ENCODE measurements at regions not wholly inside any gene's neighbourhood (a gene's known extent, or its start where the extent isn't known, plus 50 kb on each side); places are given as distances from the start of the nearest gene placed in this dataset.

- no peaks in the 10 kb centered on the region for H3K4me1 ChIP-seq (ENCODE audit: low read length)
- no peaks in the 10 kb centered on the region for H3K27me3 ChIP-seq (ENCODE audit: low read depth, low read length)
- H3K9me3 ChIP-seq (ENCODE audit: insufficient read depth, low read length): no peaks in the 10 kb centered on the region
- H3K36me3 ChIP-seq (replicated peaks; ENCODE audit: low read depth, low read length): no peaks in the 10 kb centered on the region
- H3K79me2 ChIP-seq (ENCODE audit: low read length): no peaks in the 10 kb centered on the region
- H3K4me3 ChIP-seq (ENCODE audit: low read length): no peak overlapping the region
- no peak overlapping the region for H2AFZ ChIP-seq (ENCODE audit: low read depth, low read length)
- no peaks in the 10 kb centered on the region for H4K20me1 ChIP-seq (ENCODE audit: insufficient read depth, low read length)
- H3K27ac ChIP-seq (ENCODE audit: low read length): no peak overlapping the region
- H3K4me2 ChIP-seq (ENCODE audit: low read length): no peak overlapping the region
- H3K9ac ChIP-seq (ENCODE audit: low read length): no peak overlapping the region
- TF ChIP-seq CTCF (IDR thresholded peaks at IDR 0.05; ENCODE audit: low read depth, low read length): no peak
- no peak for TF ChIP-seq EZH2phosphoT487 (IDR thresholded peaks at IDR 0.05; ENCODE audit: low read depth)
Measured at GRCh38 chr5:33184367-33184766, 256.4 kb upstream of the TARS1 start.

GRCh38 chr5:33188089-33188488 is 252.7 kb upstream of the TARS1 start:
- TF ChIP-seq CTCF (IDR thresholded peaks at IDR 0.05; ENCODE audit: low read depth, low read length): no peak
- TF ChIP-seq EZH2phosphoT487 (IDR thresholded peaks at IDR 0.05; ENCODE audit: low read depth): no peak

GRCh38 chr5:33194914-33195313 is 245.9 kb upstream of the TARS1 start:
- Histone ChIP-seq H3K79me2 (ENCODE audit: low read length) (no peaks in the 10 kb centered on the region), H3K9ac (ENCODE audit: low read length) (no peak overlapping the region), H2AFZ (ENCODE audit: low read depth, low read length) (no peak overlapping the region), H3K27me3 (ENCODE audit: low read depth, low read length) (no peaks in the 10 kb centered on the region), H4K20me1 (ENCODE audit: insufficient read depth, low read length) (no peaks in the 10 kb centered on the region), H3K4me3 (ENCODE audit: low read length) (no peak overlapping the region), H3K36me3 (replicated peaks; ENCODE audit: low read depth, low read length) (no peaks in the 10 kb centered on the region), H3K9me3 (ENCODE audit: insufficient read depth, low read length) (no peaks in the 10 kb centered on the region), H3K4me2 (ENCODE audit: low read length) (no peak overlapping the region), H3K4me1 (ENCODE audit: low read length) (no peaks in the 10 kb centered on the region), H3K27ac (ENCODE audit: low read length) (no peak overlapping the region)
- TF ChIP-seq CTCF (IDR thresholded peaks at IDR 0.05; ENCODE audit: low read depth, low read length) (no peak), EZH2phosphoT487 (IDR thresholded peaks at IDR 0.05; ENCODE audit: low read depth) (no peak)

More at GRCh38 chr5:33188089-33188488, 252.7 kb upstream of the TARS1 start:
- Histone ChIP-seq H3K4me1 (ENCODE audit: low read length) (no peaks in the 10 kb centered on the region), H3K36me3 (replicated peaks; ENCODE audit: low read depth, low read length) (no peaks in the 10 kb centered on the region), H3K4me2 (ENCODE audit: low read length) (no peak overlapping the region), H3K4me3 (ENCODE audit: low read length) (no peak overlapping the region), H3K27ac (ENCODE audit: low read length) (no peak overlapping the region), H3K9me3 (ENCODE audit: insufficient read depth, low read length) (no peaks in the 10 kb centered on the region), H4K20me1 (ENCODE audit: insufficient read depth, low read length) (no peaks in the 10 kb centered on the region), H3K79me2 (ENCODE audit: low read length) (no peaks in the 10 kb centered on the region), H2AFZ (ENCODE audit: low read depth, low read length) (no peak overlapping the region), H3K9ac (ENCODE audit: low read length) (no peak overlapping the region), H3K27me3 (ENCODE audit: low read depth, low read length) (no peaks in the 10 kb centered on the region)

- TF ChIP-seq EZH2phosphoT487 (IDR thresholded peaks at IDR 0.05; ENCODE audit: low read depth) (no peak), CTCF (IDR thresholded peaks at IDR 0.05; ENCODE audit: low read depth, low read length) (no peak)
- H3K4me2 ChIP-seq (ENCODE audit: low read length): no peak overlapping the region
- H2AFZ ChIP-seq (ENCODE audit: low read depth, low read length): no peak overlapping the region
- H3K36me3 ChIP-seq (replicated peaks; ENCODE audit: low read depth, low read length): no peaks in the 10 kb centered on the region
- H3K4me1 ChIP-seq (ENCODE audit: low read length): no peaks in the 10 kb centered on the region
- no peak overlapping the region for H3K4me3 ChIP-seq (ENCODE audit: low read length)
- no peaks in the 10 kb centered on the region for H3K9me3 ChIP-seq (ENCODE audit: insufficient read depth, low read length)
- H3K9ac ChIP-seq (ENCODE audit: low read length): no peak overlapping the region
- no peaks in the 10 kb centered on the region for H4K20me1 ChIP-seq (ENCODE audit: insufficient read depth, low read length)
- H3K27ac ChIP-seq (ENCODE audit: low read length): no peak overlapping the region
- no peaks in the 10 kb centered on the region for H3K27me3 ChIP-seq (ENCODE audit: low read depth, low read length)
- no peaks in the 10 kb centered on the region for H3K79me2 ChIP-seq (ENCODE audit: low read length)
Measured at GRCh38 chr5:33195431-33196165, 245.2 kb upstream of the TARS1 start.
